Ovary (tissue), 7 donors: ENCODE measurements at regions not wholly inside any gene's neighbourhood (a gene's known extent, or its start where the extent isn't known, plus 50 kb on each side); places are given as distances from the start of the nearest gene placed in this dataset.

Source experiments
- DNase-seq, 5 donors: peaks; one replicate each; pipeline ENCODE4 v3.0.0-alpha.2; 2019 to 2020
- H3K27ac ChIP-seq, 2 donors: fragments of 200-600 bp; one replicate each; pipeline versions ENCODE4 v1.5.1 to v1.8.0; 2019 to 2022
- H3K27me3 ChIP-seq: fragments of 200-600 bp; one replicate; pipeline ENCODE4 v1.8.0; 2022
- H3K36me3 ChIP-seq: fragments of 200-600 bp; sonication (generic); one replicate; pipeline ENCODE4 v1.5.1; 2019
- H3K4me1 ChIP-seq: one replicate; pipeline ENCODE4 v1.8.1; 2013; ENCODE audit warnings: mild to moderate bottlenecking, moderate library complexity; ENCODE audit not compliant: insufficient read depth
- H3K4me3 ChIP-seq: fragments of 200-600 bp; sonication (generic); one replicate; pipeline ENCODE4 v1.5.1; 2017
- H3K9me3 ChIP-seq, 2 donors: fragments of 200-600 bp in 1 of 2; sonication (generic) in 1 of 2; one replicate each; pipeline versions ENCODE4 v1.5.1 to v1.8.1; 2013 to 2019; ENCODE audit warnings: mild to moderate bottlenecking in 1 of 2, moderate library complexity in 1 of 2
- EP300 ChIP-seq: sonication (generic); formaldehyde crosslinking; IDR thresholded peaks from one replicate; pipeline ENCODE4 v1.6.1; 2017; ENCODE audit warnings: antibody characterized with exemption
- POLR2A ChIP-seq: fragments of 450-650 bp; IDR thresholded peaks from one replicate; pipeline ENCODE4 v1.6.1; 2017; ENCODE audit warnings: antibody characterized with exemption, mild to moderate bottlenecking, moderate library complexity
- WGBS, 3 donors: extraction: QIAGEN DNeasy Blood & Tissue Kit in 1 of 3; methylation state at CpG; one replicate each; pipeline versions ENCODE4 v1.1.5 to v1.1.7; 2013 to 2017; 5-methylcytosine and 5-hydroxymethylcytosine counted together
- intact Hi-C, 4 donors: fragments of 100-400 bp; cut with DNase I; formaldehyde crosslinking; loops; one replicate each; pipeline versions ENCODE4 v1.11.0 to v1.15.1; 2022 to 2023
- TF ChIP-seq, protein P1 (sequence below), 3 donors: fragments of 450-650 bp in 2 of 3; fragments of 200-600 bp in 1 of 3; IDR thresholded peaks; one replicate each; pipeline versions ENCODE4 v1.5.1 to v1.8.0; 2016 to 2022; ENCODE audit warnings: antibody characterized with exemption in 3 of 3, mild to moderate bottlenecking in 1 of 3
- donor health status: DM: no; HTN: no; CAD: no; lungs with moderate emphysema.
- donor health status: DM: no; HTN: no; CAD: no.
- donor health status: Bipolar disorder and iron deficiency.
- donor health status: DM: no; HTN: no; CAD: no.
- donor health status: DM: yes; HTN: yes; CAD: no.

DNA sequence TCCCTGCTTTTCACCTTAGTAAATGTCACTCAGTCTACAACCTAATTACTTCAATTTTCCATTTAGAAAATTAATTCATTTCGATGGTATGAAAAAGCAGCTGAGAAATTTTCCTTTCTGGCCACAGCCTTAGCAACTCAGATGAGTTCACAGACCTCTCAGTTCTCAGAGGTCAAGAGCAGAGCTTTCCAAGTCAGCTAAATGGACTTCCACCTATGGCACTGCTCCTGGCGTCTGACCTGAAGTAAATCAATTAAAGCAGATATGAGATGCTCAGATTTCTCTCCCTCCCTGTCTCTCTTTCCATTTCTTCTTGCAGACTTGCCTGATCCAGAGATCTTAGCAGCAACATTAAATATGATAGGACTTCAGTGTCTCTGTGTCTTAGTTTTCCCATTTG, 412.6 kb downstream of the QKI start:
- intact Hi-C loops, result no loop called here
- H3K36me3 ChIP-seq, result no peaks in the 10 kb centered on the region
- WGBS, 3 donors, result 42 to 64% (median 45%) methylated on average over 2 of the region's 2 CpGs
- H3K4me3 ChIP-seq, result no peak overlapping the region
- H3K27ac ChIP-seq, result no peak overlapping the region
- H3K4me1 ChIP-seq, result no peaks in the 10 kb centered on the region
- TF ChIP-seq POLR2A (no peak), EP300 (no peak)
- TF ChIP-seq, protein P1, sequence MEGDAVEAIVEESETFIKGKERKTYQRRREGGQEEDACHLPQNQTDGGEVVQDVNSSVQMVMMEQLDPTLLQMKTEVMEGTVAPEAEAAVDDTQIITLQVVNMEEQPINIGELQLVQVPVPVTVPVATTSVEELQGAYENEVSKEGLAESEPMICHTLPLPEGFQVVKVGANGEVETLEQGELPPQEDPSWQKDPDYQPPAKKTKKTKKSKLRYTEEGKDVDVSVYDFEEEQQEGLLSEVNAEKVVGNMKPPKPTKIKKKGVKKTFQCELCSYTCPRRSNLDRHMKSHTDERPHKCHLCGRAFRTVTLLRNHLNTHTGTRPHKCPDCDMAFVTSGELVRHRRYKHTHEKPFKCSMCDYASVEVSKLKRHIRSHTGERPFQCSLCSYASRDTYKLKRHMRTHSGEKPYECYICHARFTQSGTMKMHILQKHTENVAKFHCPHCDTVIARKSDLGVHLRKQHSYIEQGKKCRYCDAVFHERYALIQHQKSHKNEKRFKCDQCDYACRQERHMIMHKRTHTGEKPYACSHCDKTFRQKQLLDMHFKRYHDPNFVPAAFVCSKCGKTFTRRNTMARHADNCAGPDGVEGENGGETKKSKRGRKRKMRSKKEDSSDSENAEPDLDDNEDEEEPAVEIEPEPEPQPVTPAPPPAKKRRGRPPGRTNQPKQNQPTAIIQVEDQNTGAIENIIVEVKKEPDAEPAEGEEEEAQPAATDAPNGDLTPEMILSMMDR (IDR thresholded peaks at IDR 0.05), result no peak
- no peaks in the 10 kb centered on the region for H3K27me3 ChIP-seq
- DNase-seq, result no peak
- H3K9me3 ChIP-seq, result no peaks in the 10 kb centered on the region

DNA sequence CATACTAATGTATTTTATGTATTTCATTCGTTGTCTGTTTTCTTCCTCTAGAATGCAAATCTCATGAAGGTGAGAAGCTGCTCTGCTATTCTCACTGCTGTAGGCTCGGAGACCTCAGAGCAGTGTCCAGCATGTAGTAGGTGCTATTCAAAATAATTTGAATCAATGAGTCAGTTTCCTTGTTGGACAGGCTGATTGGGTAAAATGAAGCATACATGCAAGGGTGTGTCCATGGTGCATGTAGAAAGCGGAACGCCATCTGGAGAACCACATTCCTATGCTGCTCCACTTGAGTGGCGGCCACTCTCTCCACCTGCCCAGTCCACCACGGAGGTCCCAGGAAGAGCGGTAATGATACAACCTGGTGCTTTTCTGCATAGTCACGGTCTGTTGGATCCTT, 412.1 kb downstream of the QKI start:
- no peaks in the 10 kb centered on the region for H3K4me1 ChIP-seq
- H3K36me3 ChIP-seq, result no peaks in the 10 kb centered on the region
- TF ChIP-seq, protein P1 (IDR thresholded peaks at IDR 0.05), result no peak
- TF ChIP-seq POLR2A (no peak), EP300 (no peak)
- no peaks in the 10 kb centered on the region for H3K9me3 ChIP-seq
- H3K4me3 ChIP-seq, result no peak overlapping the region
- intact Hi-C loops, result no loop called here
- 88 to 93% (median 89%) methylated on average over 8 of the region's 8 CpGs for WGBS, 3 donors
- H3K27ac ChIP-seq, result no peak overlapping the region
- no peaks in the 10 kb centered on the region for H3K27me3 ChIP-seq
- DNase-seq, result no peak

DNA sequence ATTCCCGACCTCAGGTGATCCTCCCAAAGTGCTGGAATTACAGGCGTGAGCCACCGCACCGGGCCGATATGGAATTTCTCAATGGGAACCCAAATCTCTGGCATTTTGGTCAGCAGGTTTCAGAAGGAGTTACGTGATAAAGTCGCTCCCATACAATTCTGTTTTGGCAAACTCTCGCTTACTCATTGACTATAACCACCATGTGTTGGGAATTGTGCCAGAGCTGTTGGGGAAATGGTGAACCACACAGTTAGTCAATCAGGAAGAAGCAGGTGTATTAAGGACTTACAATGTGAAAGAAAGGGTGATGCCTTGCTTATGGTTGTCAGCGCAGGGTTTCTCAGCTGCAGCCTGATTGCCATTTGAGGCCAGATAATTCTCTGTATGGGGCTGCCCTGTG, 410.5 kb downstream of the QKI start:
- Histone ChIP-seq H3K27ac (no peak overlapping the region), H3K4me3 (no peak overlapping the region), H3K27me3 (no peaks in the 10 kb centered on the region), H3K9me3 (no peaks in the 10 kb centered on the region), H3K36me3 (no peaks in the 10 kb centered on the region), H3K4me1 (no peaks in the 10 kb centered on the region)
- TF ChIP-seq POLR2A, result no peak
- TF ChIP-seq EP300, result no peak
- TF ChIP-seq, protein P1 (IDR thresholded peaks at IDR 0.05), result no peak
- 90 to 95% (median 93%) methylated on average over 9 of the region's 9 CpGs for WGBS, 3 donors
- intact Hi-C loops, result no loop called here
- no peak for DNase-seq

DNA sequence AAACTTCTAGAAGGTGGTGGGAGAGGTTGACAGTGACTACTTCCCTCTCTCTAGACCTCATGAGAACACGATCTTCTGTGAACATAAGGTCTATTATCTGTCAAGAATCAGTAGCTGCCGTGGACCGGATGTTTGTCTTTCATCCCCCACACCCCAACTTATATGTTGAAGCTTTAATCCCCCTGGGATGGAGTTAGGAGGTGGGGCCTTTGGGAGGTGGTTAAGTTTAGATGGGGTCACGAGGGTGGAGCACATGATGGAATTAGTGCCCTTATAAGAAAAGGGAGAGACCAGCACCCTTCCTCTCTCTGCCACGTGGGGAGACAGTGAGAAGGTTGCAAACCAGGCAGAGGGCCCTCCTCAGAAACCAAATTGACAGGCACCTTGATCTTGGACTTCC, 409.1 kb downstream of the QKI start:
- TF ChIP-seq POLR2A (no peak), EP300 (no peak)
- TF ChIP-seq, protein P1 (IDR thresholded peaks at IDR 0.05), result no peak
- H3K9me3 ChIP-seq, result no peaks in the 10 kb centered on the region
- WGBS, 3 donors, result 72 to 82% (median 77%) methylated on average over 5 of the region's 5 CpGs
- intact Hi-C loops, result no loop called here
- no peak overlapping the region for H3K27ac ChIP-seq
- no peak overlapping the region for H3K4me3 ChIP-seq
- H3K36me3 ChIP-seq, result no peaks in the 10 kb centered on the region
- H3K4me1 ChIP-seq, result no peaks in the 10 kb centered on the region
- H3K27me3 ChIP-seq, result no peaks in the 10 kb centered on the region
- no peak for DNase-seq
